ENCODE measurements at regions not wholly inside any gene's neighbourhood (a gene's known extent, or its start where the extent isn't known, plus 50 kb on each side); places are given as distances from the start of the nearest gene placed in this dataset.

DNA sequence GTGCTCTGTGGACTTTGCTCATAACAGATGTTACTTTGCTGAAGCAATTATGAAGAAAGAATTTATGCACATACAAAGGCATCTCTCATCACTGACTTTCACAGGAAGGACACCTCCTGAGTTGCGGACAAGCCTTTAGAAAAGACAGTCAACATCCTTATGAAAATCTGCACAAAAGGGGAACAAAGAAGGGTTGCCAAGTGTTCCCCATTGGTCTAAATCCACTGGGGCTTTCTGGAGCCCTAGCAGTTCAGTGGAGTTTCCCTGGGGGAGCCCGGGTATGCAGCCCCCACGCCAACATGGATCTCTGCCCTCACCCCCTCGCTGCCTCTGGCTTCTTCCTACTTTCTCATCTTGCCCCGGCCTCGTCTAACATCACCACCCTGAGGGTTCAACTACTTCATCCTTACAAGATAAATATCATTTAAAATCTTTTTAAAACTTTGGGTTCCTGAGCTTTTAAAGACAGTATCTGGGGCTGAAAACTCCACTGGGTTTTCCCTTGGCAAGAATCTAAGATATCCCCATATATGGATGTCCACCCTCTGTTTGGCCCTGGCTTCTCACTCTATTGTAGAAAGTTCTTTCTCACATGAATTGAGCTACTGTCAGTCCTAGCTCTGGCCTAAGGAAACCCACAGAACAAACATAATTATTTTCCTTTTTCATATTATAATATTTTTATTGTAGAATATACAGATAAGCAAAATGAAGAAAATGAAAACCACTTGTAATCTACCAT lies 207.9 kb upstream of the RGMA start:
- TF ChIP-seq, protein P1, sequence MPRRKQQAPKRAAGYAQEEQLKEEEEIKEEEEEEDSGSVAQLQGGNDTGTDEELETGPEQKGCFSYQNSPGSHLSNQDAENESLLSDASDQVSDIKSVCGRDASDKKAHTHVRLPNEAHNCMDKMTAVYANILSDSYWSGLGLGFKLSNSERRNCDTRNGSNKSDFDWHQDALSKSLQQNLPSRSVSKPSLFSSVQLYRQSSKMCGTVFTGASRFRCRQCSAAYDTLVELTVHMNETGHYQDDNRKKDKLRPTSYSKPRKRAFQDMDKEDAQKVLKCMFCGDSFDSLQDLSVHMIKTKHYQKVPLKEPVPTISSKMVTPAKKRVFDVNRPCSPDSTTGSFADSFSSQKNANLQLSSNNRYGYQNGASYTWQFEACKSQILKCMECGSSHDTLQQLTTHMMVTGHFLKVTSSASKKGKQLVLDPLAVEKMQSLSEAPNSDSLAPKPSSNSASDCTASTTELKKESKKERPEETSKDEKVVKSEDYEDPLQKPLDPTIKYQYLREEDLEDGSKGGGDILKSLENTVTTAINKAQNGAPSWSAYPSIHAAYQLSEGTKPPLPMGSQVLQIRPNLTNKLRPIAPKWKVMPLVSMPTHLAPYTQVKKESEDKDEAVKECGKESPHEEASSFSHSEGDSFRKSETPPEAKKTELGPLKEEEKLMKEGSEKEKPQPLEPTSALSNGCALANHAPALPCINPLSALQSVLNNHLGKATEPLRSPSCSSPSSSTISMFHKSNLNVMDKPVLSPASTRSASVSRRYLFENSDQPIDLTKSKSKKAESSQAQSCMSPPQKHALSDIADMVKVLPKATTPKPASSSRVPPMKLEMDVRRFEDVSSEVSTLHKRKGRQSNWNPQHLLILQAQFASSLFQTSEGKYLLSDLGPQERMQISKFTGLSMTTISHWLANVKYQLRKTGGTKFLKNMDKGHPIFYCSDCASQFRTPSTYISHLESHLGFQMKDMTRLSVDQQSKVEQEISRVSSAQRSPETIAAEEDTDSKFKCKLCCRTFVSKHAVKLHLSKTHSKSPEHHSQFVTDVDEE (CRISPR knock-in tag; IDR thresholded peaks at IDR 0.05), result no peak
- TF ChIP-seq TOX (CRISPR knock-in tag; IDR thresholded peaks at IDR 0.05; ENCODE audit: borderline replicate concordance), result no peak
- no peak for TF ChIP-seq ZNF565 (CRISPR knock-in tag; conservative IDR thresholded peaks at IDR 0.05; ENCODE audit: low read depth)
- TF ChIP-seq SNAI2 (CRISPR knock-in tag; IDR thresholded peaks at IDR 0.05), result no peak
- no peak for TF ChIP-seq ZNF70 (CRISPR knock-in tag; IDR thresholded peaks at IDR 0.05)
- no peak for TF ChIP-seq RARB (CRISPR knock-in tag; IDR thresholded peaks at IDR 0.05)
- TF ChIP-seq ZNF8 (CRISPR knock-in tag; IDR thresholded peaks at IDR 0.05), result no peak
- TF ChIP-seq TCF4 (CRISPR knock-in tag; IDR thresholded peaks at IDR 0.05; ENCODE audit: borderline replicate concordance), result no peak
- no peak for TF ChIP-seq BACH2 (CRISPR knock-in tag; IDR thresholded peaks at IDR 0.05; ENCODE audit: borderline replicate concordance)
- no peak for TF ChIP-seq ARNTL (CRISPR knock-in tag; IDR thresholded peaks at IDR 0.05; ENCODE audit: borderline replicate concordance, low read depth)
- TF ChIP-seq PPARA (CRISPR knock-in tag; IDR thresholded peaks at IDR 0.05; ENCODE audit: borderline replicate concordance), result no peak
- TF ChIP-seq, protein P2, sequence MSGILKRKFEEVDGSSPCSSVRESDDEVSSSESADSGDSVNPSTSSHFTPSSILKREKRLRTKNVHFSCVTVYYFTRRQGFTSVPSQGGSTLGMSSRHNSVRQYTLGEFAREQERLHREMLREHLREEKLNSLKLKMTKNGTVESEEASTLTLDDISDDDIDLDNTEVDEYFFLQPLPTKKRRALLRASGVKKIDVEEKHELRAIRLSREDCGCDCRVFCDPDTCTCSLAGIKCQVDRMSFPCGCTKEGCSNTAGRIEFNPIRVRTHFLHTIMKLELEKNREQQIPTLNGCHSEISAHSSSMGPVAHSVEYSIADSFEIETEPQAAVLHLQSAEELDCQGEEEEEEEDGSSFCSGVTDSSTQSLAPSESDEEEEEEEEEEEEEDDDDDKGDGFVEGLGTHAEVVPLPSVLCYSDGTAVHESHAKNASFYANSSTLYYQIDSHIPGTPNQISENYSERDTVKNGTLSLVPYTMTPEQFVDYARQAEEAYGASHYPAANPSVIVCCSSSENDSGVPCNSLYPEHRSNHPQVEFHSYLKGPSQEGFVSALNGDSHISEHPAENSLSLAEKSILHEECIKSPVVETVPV (CRISPR knock-in tag; IDR thresholded peaks at IDR 0.05), result no peak
- TF ChIP-seq, protein P3, sequence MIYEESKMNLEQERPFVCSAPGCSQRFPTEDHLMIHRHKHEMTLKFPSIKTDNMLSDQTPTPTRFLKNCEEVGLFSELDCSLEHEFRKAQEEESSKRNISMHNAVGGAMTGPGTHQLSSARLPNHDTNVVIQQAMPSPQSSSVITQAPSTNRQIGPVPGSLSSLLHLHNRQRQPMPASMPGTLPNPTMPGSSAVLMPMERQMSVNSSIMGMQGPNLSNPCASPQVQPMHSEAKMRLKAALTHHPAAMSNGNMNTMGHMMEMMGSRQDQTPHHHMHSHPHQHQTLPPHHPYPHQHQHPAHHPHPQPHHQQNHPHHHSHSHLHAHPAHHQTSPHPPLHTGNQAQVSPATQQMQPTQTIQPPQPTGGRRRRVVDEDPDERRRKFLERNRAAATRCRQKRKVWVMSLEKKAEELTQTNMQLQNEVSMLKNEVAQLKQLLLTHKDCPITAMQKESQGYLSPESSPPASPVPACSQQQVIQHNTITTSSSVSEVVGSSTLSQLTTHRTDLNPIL (CRISPR knock-in tag; IDR thresholded peaks at IDR 0.05; ENCODE audit: low read depth), result no peak
- no peak for TF ChIP-seq ZFP3 (CRISPR knock-in tag; IDR thresholded peaks at IDR 0.05)
- TF ChIP-seq CSDC2 (CRISPR knock-in tag; IDR thresholded peaks at IDR 0.05), result no peak
- ATAC-seq, result no peak

DNA sequence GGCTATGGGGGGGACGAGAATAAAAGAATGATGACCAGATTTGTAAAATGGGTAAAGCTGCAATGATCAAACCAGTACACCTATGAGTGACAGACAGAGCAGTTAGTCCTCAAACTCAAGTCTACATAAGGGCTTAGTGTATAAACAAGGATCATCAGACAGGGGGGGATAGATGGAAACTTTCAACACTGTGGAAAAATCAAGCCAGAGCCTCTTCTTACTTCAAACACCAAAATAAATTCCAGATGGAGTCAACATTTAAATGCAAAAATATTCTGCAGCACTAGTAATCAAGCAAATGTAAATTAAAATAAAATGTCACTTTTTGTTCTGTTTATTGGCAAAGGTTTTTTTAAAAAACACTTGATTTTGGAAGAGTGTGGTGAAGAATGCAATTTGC lies 205.9 kb upstream of the RGMA start:
- no peak for TF ChIP-seq ZNF70 (CRISPR knock-in tag; IDR thresholded peaks at IDR 0.05)
- ATAC-seq, result no peak

DNA sequence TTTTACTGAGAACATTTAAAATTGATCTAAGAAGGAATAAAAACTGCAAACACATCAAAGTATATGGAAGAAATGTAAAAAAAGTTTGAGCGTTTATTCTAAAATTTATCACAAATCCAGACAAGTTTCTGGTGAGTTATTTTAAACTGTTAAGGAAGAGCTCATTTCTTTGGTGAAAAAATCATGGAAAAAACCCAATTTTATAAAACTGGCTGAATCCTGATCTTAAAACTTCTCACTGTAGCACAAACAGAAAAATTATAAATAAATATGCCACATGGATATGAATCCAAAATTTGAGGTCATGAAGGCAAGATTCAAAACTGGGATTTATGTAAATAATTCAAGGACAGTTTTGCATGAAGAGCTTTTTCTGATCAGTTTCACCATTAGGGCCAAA lies 205.1 kb upstream of the RGMA start:
- TF ChIP-seq TCF4 (CRISPR knock-in tag; IDR thresholded peaks at IDR 0.05; ENCODE audit: borderline replicate concordance) (no peak), ZFP3 (CRISPR knock-in tag; IDR thresholded peaks at IDR 0.05) (no peak), SNAI2 (CRISPR knock-in tag; IDR thresholded peaks at IDR 0.05) (no peak), PPARA (CRISPR knock-in tag; IDR thresholded peaks at IDR 0.05; ENCODE audit: borderline replicate concordance) (no peak), BACH2 (CRISPR knock-in tag; IDR thresholded peaks at IDR 0.05; ENCODE audit: borderline replicate concordance) (no peak)
- TF ChIP-seq, protein P4, sequence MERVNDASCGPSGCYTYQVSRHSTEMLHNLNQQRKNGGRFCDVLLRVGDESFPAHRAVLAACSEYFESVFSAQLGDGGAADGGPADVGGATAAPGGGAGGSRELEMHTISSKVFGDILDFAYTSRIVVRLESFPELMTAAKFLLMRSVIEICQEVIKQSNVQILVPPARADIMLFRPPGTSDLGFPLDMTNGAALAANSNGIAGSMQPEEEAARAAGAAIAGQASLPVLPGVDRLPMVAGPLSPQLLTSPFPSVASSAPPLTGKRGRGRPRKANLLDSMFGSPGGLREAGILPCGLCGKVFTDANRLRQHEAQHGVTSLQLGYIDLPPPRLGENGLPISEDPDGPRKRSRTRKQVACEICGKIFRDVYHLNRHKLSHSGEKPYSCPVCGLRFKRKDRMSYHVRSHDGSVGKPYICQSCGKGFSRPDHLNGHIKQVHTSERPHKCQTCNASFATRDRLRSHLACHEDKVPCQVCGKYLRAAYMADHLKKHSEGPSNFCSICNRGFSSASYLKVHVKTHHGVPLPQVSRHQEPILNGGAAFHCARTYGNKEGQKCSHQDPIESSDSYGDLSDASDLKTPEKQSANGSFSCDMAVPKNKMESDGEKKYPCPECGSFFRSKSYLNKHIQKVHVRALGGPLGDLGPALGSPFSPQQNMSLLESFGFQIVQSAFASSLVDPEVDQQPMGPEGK (CRISPR knock-in tag; IDR thresholded peaks at IDR 0.05; ENCODE audit: borderline replicate concordance), result no peak
- TF ChIP-seq, protein P2 (CRISPR knock-in tag; IDR thresholded peaks at IDR 0.05), result no peak
- TF ChIP-seq, protein P5, sequence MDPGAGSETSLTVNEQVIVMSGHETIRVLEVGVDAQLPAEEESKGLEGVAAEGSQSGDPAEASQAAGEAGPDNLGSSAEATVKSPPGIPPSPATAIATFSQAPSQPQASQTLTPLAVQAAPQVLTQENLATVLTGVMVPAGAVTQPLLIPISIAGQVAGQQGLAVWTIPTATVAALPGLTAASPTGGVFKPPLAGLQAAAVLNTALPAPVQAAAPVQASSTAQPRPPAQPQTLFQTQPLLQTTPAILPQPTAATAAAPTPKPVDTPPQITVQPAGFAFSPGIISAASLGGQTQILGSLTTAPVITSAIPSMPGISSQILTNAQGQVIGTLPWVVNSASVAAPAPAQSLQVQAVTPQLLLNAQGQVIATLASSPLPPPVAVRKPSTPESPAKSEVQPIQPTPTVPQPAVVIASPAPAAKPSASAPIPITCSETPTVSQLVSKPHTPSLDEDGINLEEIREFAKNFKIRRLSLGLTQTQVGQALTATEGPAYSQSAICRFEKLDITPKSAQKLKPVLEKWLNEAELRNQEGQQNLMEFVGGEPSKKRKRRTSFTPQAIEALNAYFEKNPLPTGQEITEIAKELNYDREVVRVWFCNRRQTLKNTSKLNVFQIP (CRISPR knock-in tag; IDR thresholded peaks at IDR 0.05; ENCODE audit: borderline replicate concordance, low read depth), result no peak

More for the DNA sequence above, 205.1 kb upstream of the RGMA start:
- no peak for ATAC-seq
